Sigmoid colon (tissue), 6 donors: ENCODE measurements at regions not wholly inside any gene's neighbourhood (a gene's known extent, or its start where the extent isn't known, plus 50 kb on each side); places are given as distances from the start of the nearest gene placed in this dataset.
"Not testable (repeated sequence)": the region's sequence is repeated elsewhere in the genome, so short reads cannot be mapped to it uniquely, and the experiment has no call there.

ENCODE experiments used
- DNase-seq: peaks from one replicate; pipeline ENCODE4 v3.0.0-alpha.2; 2019
- H3K27ac ChIP-seq, 4 donors: fragments of 200-600 bp; sonication (generic); one replicate each; pipeline ENCODE4 v1.5.1; 2016 to 2019; ENCODE audit warnings: mild to moderate bottlenecking in 1 of 4
- H3K27me3 ChIP-seq, 3 donors: fragments of 200-600 bp; sonication (generic); one replicate each; pipeline ENCODE4 v1.5.1; 2019; ENCODE audit warnings: mild to moderate bottlenecking in 1 of 3
- H3K36me3 ChIP-seq, 4 donors: fragments of 200-600 bp; sonication (generic); one replicate each; pipeline ENCODE4 v1.5.1; 2016 to 2019
- H3K4me1 ChIP-seq, 4 donors: fragments of 200-600 bp; sonication (generic); one replicate each; pipeline ENCODE4 v1.5.1; 2017 to 2019
- H3K4me3 ChIP-seq, 4 donors: fragments of 200-600 bp; sonication (generic); one replicate each; pipeline ENCODE4 v1.5.1; 2017 to 2019; ENCODE audit warnings: mild to moderate bottlenecking in 2 of 4, moderate library complexity in 1 of 4
- H3K9me3 ChIP-seq, 4 donors: fragments of 200-600 bp in 3 of 4; sonication (generic) in 3 of 4; one replicate each; pipeline versions ENCODE4 v1.5.1 to v1.6.1; 2013 to 2019
- CTCF ChIP-seq, 4 experiments: fragments of 450-650 bp in 3 of 4; fragments of 200-600 bp in 1 of 4; IDR thresholded peaks; one replicate each; pipeline ENCODE4 v1.5.1; 2016 to 2019; ENCODE audit warnings: antibody characterized with exemption in 4 of 4, mild to moderate bottlenecking in 3 of 4, moderate library complexity in 2 of 4
- EP300 ChIP-seq, 4 donors: sonication (generic); formaldehyde crosslinking; IDR thresholded peaks; one replicate each; pipeline ENCODE4 v1.6.1; 2017; ENCODE audit warnings: antibody characterized with exemption in 4 of 4
- POLR2A ChIP-seq, 2 donors: fragments of 450-650 bp; IDR thresholded peaks; one replicate each; pipeline ENCODE4 v1.6.1; 2016; ENCODE audit warnings: antibody characterized with exemption in 2 of 2, mild to moderate bottlenecking in 2 of 2, moderate library complexity in 2 of 2
- POLR2AphosphoS5 ChIP-seq, 4 donors: sonication (generic); formaldehyde crosslinking; IDR thresholded peaks; one replicate each; pipeline ENCODE4 v1.6.1; 2017; ENCODE audit warnings: antibody characterized with exemption in 4 of 4
- WGBS, 2 donors: extraction: QIAGEN DNeasy Blood & Tissue Kit; methylation state at CpG; one replicate each; pipeline ENCODE4 v1.1.7; 2013; 5-methylcytosine and 5-hydroxymethylcytosine counted together
- intact Hi-C: fragments of 100-400 bp; cut with DNase I; formaldehyde crosslinking; loops from one replicate; pipeline ENCODE4 v1.15.1; 2023
- donor health status: healthy with polysubstance abuse.
- donor health status: healthy.

GRCh38 chr2:4219101-4219500 lies 515.7 kb downstream of the DCDC2C start:
- no peak for DNase-seq
- H3K27ac ChIP-seq: no peak overlapping the region
- 73 to 91% methylated on average over 1 of the region's 1 CpG for whole genome bisulfite sequencing, 2 donors

DNA sequence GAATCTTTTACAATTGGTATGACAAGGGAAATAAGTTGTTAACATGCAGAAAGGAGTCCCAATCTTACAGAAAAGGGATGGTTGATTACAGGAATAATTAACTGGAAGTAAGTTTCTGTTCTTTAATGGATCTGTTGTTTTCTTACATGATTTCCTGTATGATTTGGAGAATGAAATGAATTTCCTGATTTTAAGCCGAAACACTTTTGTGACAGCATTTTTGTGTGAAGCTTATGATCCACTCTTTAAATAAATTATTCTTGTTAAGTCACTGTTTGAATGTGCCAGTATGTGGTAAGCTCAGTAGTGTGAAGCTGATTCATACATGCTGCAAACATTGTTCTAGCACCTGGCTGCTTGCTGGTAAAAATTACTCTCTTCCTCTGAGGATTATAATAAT lies 516.2 kb downstream of the DCDC2C start:
- intact Hi-C loops: no loop called here
- DNase-seq: no peak
- TF ChIP-seq POLR2A (IDR thresholded peaks at IDR 0.05) (no peak), POLR2AphosphoS5 (IDR thresholded peaks at IDR 0.05) (no peak), EP300 (IDR thresholded peaks at IDR 0.05) (no peak), CTCF (IDR thresholded peaks at IDR 0.05) (no peak)
- WGBS, 2 donors: 38 to 73% methylated on average over 1 of the region's 1 CpG
- Histone ChIP-seq H3K4me1 (no peaks in the 10 kb centered on the region), H3K27me3 (no peaks in the 10 kb centered on the region), H3K27ac (no peak overlapping the region), H3K36me3 (no peaks in the 10 kb centered on the region), H3K4me3 (no peak overlapping the region), H3K9me3 (peaks cover 0 to 2% (median 0%) of the 10 kb centered on the region in 4 donors)

More at GRCh38 chr2:4219101-4219500, 515.7 kb downstream of the DCDC2C start:
- intact Hi-C loops: no loop called here
- H3K4me1 ChIP-seq: no peaks in the 10 kb centered on the region
- no peak overlapping the region for H3K4me3 ChIP-seq
- no peaks in the 10 kb centered on the region for H3K36me3 ChIP-seq
- H3K9me3 ChIP-seq: peaks cover 0 to 2% (median 0%) of the 10 kb centered on the region in 4 donors
- no peak for TF ChIP-seq POLR2A (IDR thresholded peaks at IDR 0.05)
- no peak for TF ChIP-seq EP300 (IDR thresholded peaks at IDR 0.05)
- no peak for TF ChIP-seq POLR2AphosphoS5 (IDR thresholded peaks at IDR 0.05)
- TF ChIP-seq CTCF (IDR thresholded peaks at IDR 0.05): no peak
- H3K27me3 ChIP-seq: no peaks in the 10 kb centered on the region

DNA sequence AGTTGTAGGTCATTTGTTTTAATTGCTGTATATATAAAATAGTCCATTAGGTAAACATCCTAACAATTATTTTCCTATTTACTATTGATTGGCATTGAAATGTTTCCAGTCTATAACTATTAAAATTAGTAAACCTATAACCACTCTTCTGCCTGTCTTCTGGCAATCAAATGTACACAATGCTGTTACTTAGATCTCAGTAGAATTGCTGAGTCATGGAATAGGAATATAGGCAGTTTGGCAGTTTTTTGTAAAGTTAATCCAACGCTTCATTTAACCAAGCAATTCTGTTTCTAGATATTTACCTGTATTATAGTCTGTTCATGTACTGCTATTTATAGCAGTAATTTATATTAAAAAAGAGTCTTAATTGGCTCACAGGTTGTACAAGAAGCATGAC lies 518.1 kb downstream of the DCDC2C start:
- Histone ChIP-seq H3K4me1 (no peaks in the 10 kb centered on the region), H3K27me3 (no peaks in the 10 kb centered on the region), H3K4me3 (no peak overlapping the region), H3K9me3 (peaks cover 0 to 2% (median 0%) of the 10 kb centered on the region in 4 donors), H3K36me3 (no peaks in the 10 kb centered on the region), H3K27ac (no peak overlapping the region)
- TF ChIP-seq EP300 (IDR thresholded peaks at IDR 0.05) (no peak), CTCF (IDR thresholded peaks at IDR 0.05) (no peak), POLR2AphosphoS5 (IDR thresholded peaks at IDR 0.05) (no peak), POLR2A (IDR thresholded peaks at IDR 0.05) (no peak)
- 86 to 87% methylated on average over 1 of the region's 1 CpG for WGBS, 2 donors
- intact Hi-C loops: no loop called here
- no peak for DNase-seq

GRCh38 chr2:4221845-4222244 lies 518.5 kb downstream of the DCDC2C start:
- Histone ChIP-seq H3K36me3 (no peaks in the 10 kb centered on the region), H3K9me3 (peaks cover 0 to 2% (median 0%) of the 10 kb centered on the region in 4 donors), H3K27ac (no peak overlapping the region), H3K27me3 (no peaks in the 10 kb centered on the region), H3K4me1 (no peaks in the 10 kb centered on the region), H3K4me3 (no peak overlapping the region)
- intact Hi-C loops: no loop called here
- no peak for TF ChIP-seq POLR2AphosphoS5 (IDR thresholded peaks at IDR 0.05)
- no peak for TF ChIP-seq EP300 (IDR thresholded peaks at IDR 0.05)
- TF ChIP-seq POLR2A (IDR thresholded peaks at IDR 0.05): no peak
- no peak for TF ChIP-seq CTCF (IDR thresholded peaks at IDR 0.05)
- no peak for DNase-seq
- WGBS, 2 donors: 81 to 90% methylated on average over 6 of the region's 6 CpGs

DNA sequence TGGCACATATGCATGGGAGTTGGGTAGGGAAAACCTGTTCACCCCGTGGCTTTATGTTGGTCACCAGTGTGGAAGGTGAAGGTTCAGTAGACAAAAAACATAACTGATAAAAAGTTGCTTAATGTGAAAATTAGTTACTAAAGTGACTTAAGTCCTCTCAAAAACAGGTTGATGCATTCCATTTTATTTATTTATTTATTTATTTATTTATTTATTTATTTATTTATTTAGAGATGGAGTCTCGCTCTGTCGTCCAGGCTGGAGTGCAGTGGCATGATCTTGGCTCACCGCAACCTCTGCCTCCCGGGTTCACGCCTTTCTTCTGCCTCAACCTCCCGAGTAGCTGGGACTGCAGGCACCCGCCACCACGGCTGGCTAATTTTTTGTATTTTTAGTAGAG lies 541.0 kb downstream of the DCDC2C start:
- whole genome bisulfite sequencing, 2 donors: 89 to 92% methylated on average over 9 of the region's 9 CpGs
- DNase-seq, intact Hi-C loops, H3K4me3 ChIP-seq, H3K4me1 ChIP-seq, H3K9me3 ChIP-seq, H3K27me3 ChIP-seq, H3K36me3 ChIP-seq, H3K27ac ChIP-seq: not testable (repeated sequence)
